Keratinocyte (primary cell): ENCODE measurements at regions not wholly inside any gene's neighbourhood (a gene's known extent, or its start where the extent isn't known, plus 50 kb on each side); places are given as distances from the start of the nearest gene placed in this dataset.

Source experiments
- CTCF ChIP-seq, 3 experiments: IDR thresholded peaks in 1 of 3; conservative IDR thresholded peaks in 1 of 3; optimal IDR thresholded peaks in 1 of 3; 2 replicates in 2 of 3; 3 replicates in 1 of 3; pipeline versions ENCODE3 to v1.5.1; 2011; ENCODE audit warnings: low read length in 3 of 3, mild to moderate bottlenecking in 3 of 3, moderate library complexity in 2 of 3, control low read depth in 1 of 3, inconsistent platforms in 1 of 3; ENCODE audit not compliant: insufficient read depth in 2 of 3; ENCODE audit errors: extremely low read depth in 1 of 3
- EZH2 ChIP-seq: IDR thresholded peaks from one replicate; pipeline ENCODE4 v1.6.1; 2012; ENCODE audit warnings: inconsistent platforms, mild to moderate bottlenecking, low read length, moderate library complexity

GRCh38 chr3:72335458-72336095 is 512.7 kb downstream of the SHQ1 start:
- TF ChIP-seq EZH2 = no peak
- no peak for TF ChIP-seq CTCF (optimal IDR thresholded peaks at IDR 0.05 in 1 of 3, IDR thresholded peaks at IDR 0.05 in 1 of 3, conservative IDR thresholded peaks at IDR 0.05 in 1 of 3; ENCODE audit: extremely low read depth in 1 of 3, insufficient read depth in 2 of 3, low read length in 3 of 3)
